ENCODE measurements at regions not wholly inside any gene's neighbourhood (a gene's known extent, or its start where the extent isn't known, plus 50 kb on each side); places are given as distances from the start of the nearest gene placed in this dataset.

- Histone ChIP-seq H3K9me3 (ENCODE audit: insufficient read depth, low read length) (no peaks in the 10 kb centered on the region), H3F3A (ENCODE audit: insufficient read depth) (no peaks in the 10 kb centered on the region), H3K27ac (ENCODE audit: low read depth, low read length) (no peak overlapping the region), H3K4me2 (ENCODE audit: low read depth, low read length, poor library complexity, severe bottlenecking) (no peak overlapping the region), H3K9me2 (replicated peaks; ENCODE audit: insufficient read depth, low read length) (no peaks in the 10 kb centered on the region), H3K27me3 (ENCODE audit: low read length) (no peaks in the 10 kb centered on the region), H3K79me2 (ENCODE audit: insufficient read depth, low read length) (no peaks in the 10 kb centered on the region), H2AFZ (ENCODE audit: low read depth, low read length, severe bottlenecking) (no peak overlapping the region), H4K20me1 (ENCODE audit: low read depth, low read length) (no peaks in the 10 kb centered on the region), H3K4me3 (ENCODE audit: insufficient read depth, low read length, poor library complexity, severe bottlenecking) (no peak overlapping the region), H3K9ac (ENCODE audit: low read length) (no peak overlapping the region), H3K36me3 (ENCODE audit: low read length) (no peaks in the 10 kb centered on the region)
- TF ChIP-seq CTCF (IDR thresholded peaks at IDR 0.05; ENCODE audit: insufficient read depth, low read length, poor library complexity, severe bottlenecking) (no peak), EZH2phosphoT487 (conservative IDR thresholded peaks at IDR 0.05; ENCODE audit: low read length) (no peak)
These were observed 141.2 kb upstream of the ABCB5 start for GRCh38 chr7:20474249-20474648.

- Histone ChIP-seq H3K27me3 (ENCODE audit: low read length) (no peaks in the 10 kb centered on the region), H3F3A (ENCODE audit: insufficient read depth) (no peaks in the 10 kb centered on the region), H3K36me3 (ENCODE audit: low read length) (no peaks in the 10 kb centered on the region)
These were observed 139.7 kb upstream of the ABCB5 start for GRCh38 chr7:20475756-20476155.

GRCh38 chr7:20477067-20477466 lies 138.4 kb upstream of the ABCB5 start:
- H3K27me3 ChIP-seq (ENCODE audit: low read length): no peaks in the 10 kb centered on the region
- no peak overlapping the region for H3K4me3 ChIP-seq (ENCODE audit: insufficient read depth, low read length, poor library complexity, severe bottlenecking)
- no peak overlapping the region for H3K4me2 ChIP-seq (ENCODE audit: low read depth, low read length, poor library complexity, severe bottlenecking)
- TF ChIP-seq EZH2phosphoT487 (conservative IDR thresholded peaks at IDR 0.05; ENCODE audit: low read length): no peak
- no peak for TF ChIP-seq CTCF (IDR thresholded peaks at IDR 0.05; ENCODE audit: insufficient read depth, low read length, poor library complexity, severe bottlenecking)
- H3K79me2 ChIP-seq (ENCODE audit: insufficient read depth, low read length): no peaks in the 10 kb centered on the region
- no peak overlapping the region for H3K27ac ChIP-seq (ENCODE audit: low read depth, low read length)
- H4K20me1 ChIP-seq (ENCODE audit: low read depth, low read length): no peaks in the 10 kb centered on the region
- no peaks in the 10 kb centered on the region for H3F3A ChIP-seq (ENCODE audit: insufficient read depth)
- H3K9me2 ChIP-seq (replicated peaks; ENCODE audit: insufficient read depth, low read length): no peaks in the 10 kb centered on the region
- H3K9me3 ChIP-seq (ENCODE audit: insufficient read depth, low read length): no peaks in the 10 kb centered on the region
- H2AFZ ChIP-seq (ENCODE audit: low read depth, low read length, severe bottlenecking): no peak overlapping the region
- no peaks in the 10 kb centered on the region for H3K36me3 ChIP-seq (ENCODE audit: low read length)
- no peak overlapping the region for H3K9ac ChIP-seq (ENCODE audit: low read length)

More at GRCh38 chr7:20475756-20476155, 139.7 kb upstream of the ABCB5 start:
- Histone ChIP-seq H3K27ac (ENCODE audit: low read depth, low read length) (no peak overlapping the region), H3K9me3 (ENCODE audit: insufficient read depth, low read length) (no peaks in the 10 kb centered on the region), H3K9me2 (replicated peaks; ENCODE audit: insufficient read depth, low read length) (no peaks in the 10 kb centered on the region), H3K79me2 (ENCODE audit: insufficient read depth, low read length) (no peaks in the 10 kb centered on the region), H3K4me2 (ENCODE audit: low read depth, low read length, poor library complexity, severe bottlenecking) (no peak overlapping the region), H3K4me3 (ENCODE audit: insufficient read depth, low read length, poor library complexity, severe bottlenecking) (no peak overlapping the region), H4K20me1 (ENCODE audit: low read depth, low read length) (no peaks in the 10 kb centered on the region), H2AFZ (ENCODE audit: low read depth, low read length, severe bottlenecking) (no peak overlapping the region), H3K9ac (ENCODE audit: low read length) (no peak overlapping the region)
- no peak for TF ChIP-seq EZH2phosphoT487 (conservative IDR thresholded peaks at IDR 0.05; ENCODE audit: low read length)
- no peak for TF ChIP-seq CTCF (IDR thresholded peaks at IDR 0.05; ENCODE audit: insufficient read depth, low read length, poor library complexity, severe bottlenecking)

All from SU-DHL-6 (cell line).